Keratinocyte (primary cell): ENCODE measurements at regions not wholly inside any gene's neighbourhood (a gene's known extent, or its start where the extent isn't known, plus 50 kb on each side); places are given as distances from the start of the nearest gene placed in this dataset.

ENCODE experiments used
- DNase-seq: peaks from one replicate; pipeline ENCODE4 v3.0.0-alpha.2; 2011; ENCODE audit warnings: low read depth, missing footprints, low spot score
- FAIRE-seq: peaks from 2 replicates; lab custom pipeline; 2011; peaks lifted over from hg19 to GRCh38; lab: Jason Lieb, UNC
- H2AFZ ChIP-seq: 2 replicates; pipeline ENCODE4 v1.6.0; 2012; ENCODE audit warnings: low read length, control low read depth, inconsistent platforms; ENCODE audit not compliant: control insufficient read depth
- H3K27ac ChIP-seq: 2 replicates; pipeline ENCODE4 v1.5.1; 2011; ENCODE audit warnings: low read length; ENCODE audit not compliant: control insufficient read depth, insufficient read depth
- H3K27me3 ChIP-seq: 3 replicates; pipeline ENCODE4 v1.6.0; 2011; ENCODE audit warnings: low read length; ENCODE audit not compliant: control insufficient read depth, insufficient read depth; ENCODE audit errors: extremely low read depth
- H3K36me3 ChIP-seq, 2 experiments: 2 replicates in 1 of 2; 3 replicates in 1 of 2; pipeline ENCODE4 v1.5.1; 2011; ENCODE audit warnings: low read length in 2 of 2, mild to moderate bottlenecking in 1 of 2; ENCODE audit not compliant: control insufficient read depth in 2 of 2, insufficient read depth in 2 of 2; ENCODE audit errors: extremely low read depth in 1 of 2
- H3K4me1 ChIP-seq: 3 replicates; pipeline ENCODE4 v1.5.1; 2011; ENCODE audit warnings: low read length; ENCODE audit not compliant: control insufficient read depth, insufficient read depth; ENCODE audit errors: extremely low read depth
- H3K4me2 ChIP-seq: 3 replicates; pipeline ENCODE4 v1.6.0; 2011; ENCODE audit warnings: low read depth, low read length; ENCODE audit not compliant: control insufficient read depth, insufficient read depth; ENCODE audit errors: extremely low read depth
- H3K4me3 ChIP-seq, 3 experiments: fragments of 200-600 bp in 1 of 3; sonication (generic) in 1 of 3; 2 replicates in 2 of 3; 3 replicates in 1 of 3; pipeline ENCODE4 v1.5.1; 2011 to 2016; ENCODE audit warnings: low read length in 3 of 3, mild to moderate bottlenecking in 3 of 3, control low read depth in 2 of 3, inconsistent platforms in 1 of 3, low read depth in 1 of 3, mixed read lengths in 1 of 3, mixed run types in 1 of 3, moderate library complexity in 1 of 3; ENCODE audit not compliant: control insufficient read depth in 2 of 3, insufficient read depth in 2 of 3; ENCODE audit errors: extremely low read depth in 1 of 3
- H3K79me2 ChIP-seq: 2 replicates; pipeline ENCODE4 v1.6.0; 2012; ENCODE audit warnings: low read length; ENCODE audit not compliant: control insufficient read depth, insufficient read depth
- H3K9ac ChIP-seq: 3 replicates; pipeline ENCODE4 v1.6.0; 2011; ENCODE audit warnings: low read length; ENCODE audit not compliant: control insufficient read depth, insufficient read depth; ENCODE audit errors: extremely low read depth
- H3K9me1 ChIP-seq: 3 replicates; pipeline ENCODE4 v1.6.0; 2011; ENCODE audit warnings: low read length; ENCODE audit not compliant: control insufficient read depth, insufficient read depth; ENCODE audit errors: extremely low read depth
- H3K9me3 ChIP-seq: 2 replicates; pipeline ENCODE4 v1.5.1; 2012; ENCODE audit warnings: low read depth, low read length; ENCODE audit not compliant: control insufficient read depth
- H4K20me1 ChIP-seq: 3 replicates; pipeline ENCODE4 v1.6.0; 2011; ENCODE audit warnings: low read length; ENCODE audit not compliant: control insufficient read depth, insufficient read depth; ENCODE audit errors: extremely low read depth
- CTCF ChIP-seq, 3 experiments: IDR thresholded peaks in 1 of 3; conservative IDR thresholded peaks in 1 of 3; optimal IDR thresholded peaks in 1 of 3; 2 replicates in 2 of 3; 3 replicates in 1 of 3; pipeline versions ENCODE3 to v1.5.1; 2011; ENCODE audit warnings: low read length in 3 of 3, mild to moderate bottlenecking in 3 of 3, moderate library complexity in 2 of 3, control low read depth in 1 of 3, inconsistent platforms in 1 of 3; ENCODE audit not compliant: insufficient read depth in 2 of 3; ENCODE audit errors: extremely low read depth in 1 of 3
- EZH2 ChIP-seq: IDR thresholded peaks from one replicate; pipeline ENCODE4 v1.6.1; 2012; ENCODE audit warnings: inconsistent platforms, mild to moderate bottlenecking, low read length, moderate library complexity
- dilution Hi-C: fragments of 300-500 bp; cut with MboI; formaldehyde crosslinking; loops from one replicate; pipeline ENCODE4 v1.7.0; 2020; ENCODE audit warnings: low sequenced_read_pairs; ENCODE audit not compliant: extremely low pct_ligation_motif_present

DNA sequence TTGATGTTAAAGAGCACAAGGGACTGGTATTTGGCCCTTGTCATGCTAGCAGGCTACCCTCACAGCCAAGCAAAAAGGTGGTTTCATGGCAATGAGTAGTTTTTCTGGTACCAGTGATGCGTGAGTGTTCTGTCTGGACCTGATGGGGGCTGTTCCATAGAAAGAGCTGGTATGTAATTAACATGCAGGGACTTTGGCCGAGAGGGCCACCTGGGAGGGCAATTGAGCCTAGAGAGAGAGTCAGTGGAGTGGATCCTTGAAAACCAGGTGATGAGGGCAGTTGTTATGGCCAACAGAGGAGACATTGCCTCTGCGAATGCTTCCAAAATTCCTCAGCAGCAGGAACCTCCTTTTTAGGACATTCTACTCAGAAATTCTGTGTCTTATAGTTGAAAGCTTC is 383.3 kb downstream of the PSAT1 start:
- no peaks in the 10 kb centered on the region for H4K20me1 ChIP-seq
- H3K4me3 ChIP-seq, result no peak overlapping the region
- no peak overlapping the region for H3K27ac ChIP-seq
- no peak overlapping the region for H2AFZ ChIP-seq
- no peaks in the 10 kb centered on the region for H3K79me2 ChIP-seq
- no peaks in the 10 kb centered on the region for H3K9me3 ChIP-seq
- no peaks in the 10 kb centered on the region for H3K36me3 ChIP-seq
- no peak overlapping the region for H3K4me2 ChIP-seq
- no peaks in the 10 kb centered on the region for H3K27me3 ChIP-seq
- TF ChIP-seq EZH2, result no peak
- no peak for TF ChIP-seq CTCF (optimal IDR thresholded peaks at IDR 0.05 in 1 of 3, IDR thresholded peaks at IDR 0.05 in 1 of 3, conservative IDR thresholded peaks at IDR 0.05 in 1 of 3; ENCODE audit: extremely low read depth in 1 of 3, insufficient read depth in 2 of 3, low read length in 3 of 3)
- H3K4me1 ChIP-seq, result no peaks in the 10 kb centered on the region
- H3K9ac ChIP-seq, result no peak overlapping the region
- no peaks in the 10 kb centered on the region for H3K9me1 ChIP-seq
- no peak for FAIRE-seq
- dilution Hi-C loops, result no loop called here
- no peak for DNase-seq

DNA sequence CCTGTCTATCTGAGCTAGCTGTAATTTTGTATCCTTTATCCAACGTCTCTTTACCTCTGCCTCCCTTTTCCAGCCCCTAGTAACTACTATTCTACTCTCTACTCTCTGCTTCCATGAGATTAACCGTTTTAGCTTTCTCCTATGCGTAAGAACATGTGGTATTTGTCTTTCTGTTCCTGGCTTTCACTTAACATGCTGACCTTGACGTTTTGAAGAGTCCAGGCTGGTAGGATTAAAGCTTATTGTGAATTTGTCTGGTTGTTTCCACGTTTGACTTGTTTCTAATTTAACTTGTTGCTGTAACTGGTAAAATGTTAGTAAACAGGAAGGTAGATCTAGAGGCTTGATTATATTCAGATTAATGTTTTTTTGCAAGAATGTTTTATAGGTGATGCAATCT is 385.3 kb downstream of the PSAT1 start:
- Histone ChIP-seq H3K27me3 (no peaks in the 10 kb centered on the region), H3K4me1 (no peaks in the 10 kb centered on the region), H3K27ac (no peak overlapping the region), H3K36me3 (no peaks in the 10 kb centered on the region), H2AFZ (no peak overlapping the region), H3K9me1 (no peaks in the 10 kb centered on the region), H3K79me2 (no peaks in the 10 kb centered on the region), H3K9me3 (no peaks in the 10 kb centered on the region), H4K20me1 (no peaks in the 10 kb centered on the region), H3K9ac (no peak overlapping the region), H3K4me2 (no peak overlapping the region), H3K4me3 (no peak overlapping the region)
- dilution Hi-C loops, result no loop called here
- FAIRE-seq, result no peak
- DNase-seq, result no peak
- TF ChIP-seq CTCF (optimal IDR thresholded peaks at IDR 0.05 in 1 of 3, IDR thresholded peaks at IDR 0.05 in 1 of 3, conservative IDR thresholded peaks at IDR 0.05 in 1 of 3; ENCODE audit: extremely low read depth in 1 of 3, insufficient read depth in 2 of 3, low read length in 3 of 3), result no peak
- no peak for TF ChIP-seq EZH2
